GM19438 (cell line): ENCODE measurements at regions not wholly inside any gene's neighbourhood (a gene's known extent, or its start where the extent isn't known, plus 50 kb on each side); places are given as distances from the start of the nearest gene placed in this dataset.
"Not testable (repeated sequence)": the region's sequence is repeated elsewhere in the genome, so short reads cannot be mapped to it uniquely, and the experiment has no call there.

Experiments used
- ATAC-seq: cut with Tn5 transposase; IDR thresholded peaks from one replicate; pipeline ENCODE4 v1.9.1; 2021; ENCODE audit warnings: low read depth; ENCODE audit not compliant: unreplicated experiment

DNA sequence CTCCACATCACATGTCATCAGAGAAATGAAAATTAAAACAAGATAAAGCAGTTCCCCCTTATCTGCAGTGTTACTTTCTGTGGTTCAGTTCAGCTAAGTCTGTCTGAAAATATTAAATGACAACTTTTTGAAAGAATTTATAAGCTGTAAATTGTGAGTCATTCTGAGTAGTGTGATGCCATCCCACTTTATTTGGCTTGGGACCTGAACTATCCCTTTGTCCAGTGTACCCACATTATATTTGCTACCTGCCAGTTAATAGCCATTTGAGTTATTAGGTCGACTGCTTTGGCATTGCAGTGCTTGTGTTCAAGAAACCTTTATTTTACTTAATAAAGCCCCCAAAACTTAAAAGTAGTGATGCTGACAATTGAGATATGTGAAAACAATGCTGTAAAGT, 804.2 kb downstream of the ANKRD7 start:
- ATAC-seq, result no peak

DNA sequence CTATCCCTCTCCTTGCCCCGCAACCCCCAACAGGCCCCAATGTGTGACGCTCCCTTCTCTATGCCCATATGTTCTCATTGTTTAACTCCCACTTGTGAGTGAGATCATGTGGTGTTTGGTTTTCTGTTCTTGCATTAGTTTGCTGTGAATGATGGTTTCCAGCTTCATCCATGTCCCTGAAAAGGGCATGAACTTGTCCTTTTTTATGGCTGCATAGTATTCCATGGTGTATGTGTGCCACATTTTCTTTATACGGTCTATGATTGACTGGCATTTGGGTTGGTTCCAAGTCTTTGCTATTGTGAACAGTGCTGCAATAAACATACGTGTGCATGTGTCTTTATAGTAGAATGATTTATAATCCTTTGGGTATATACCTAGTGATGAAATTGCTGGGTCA, 807.6 kb downstream of the ANKRD7 start:
- not testable (repeated sequence) for ATAC-seq

DNA sequence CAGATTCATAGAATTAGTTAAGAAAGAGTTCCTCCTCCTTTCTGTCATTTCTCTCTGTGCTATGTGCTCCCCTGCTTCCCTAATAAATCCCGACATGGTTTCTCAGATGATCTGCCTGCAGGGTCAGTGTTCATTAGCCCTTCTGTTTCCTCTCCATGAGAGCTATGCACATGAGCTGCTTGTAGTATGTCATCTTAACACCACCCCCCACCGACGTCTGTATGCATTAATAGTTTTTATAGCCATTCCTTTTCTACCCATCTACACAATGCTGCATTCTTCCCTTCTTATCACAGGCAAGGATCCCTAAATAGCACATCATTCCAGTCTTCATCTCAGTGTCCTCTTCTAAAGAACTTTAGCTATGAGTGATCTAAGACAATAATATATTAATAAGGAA, 809.1 kb downstream of the ANKRD7 start:
- ATAC-seq, result no peak

DNA sequence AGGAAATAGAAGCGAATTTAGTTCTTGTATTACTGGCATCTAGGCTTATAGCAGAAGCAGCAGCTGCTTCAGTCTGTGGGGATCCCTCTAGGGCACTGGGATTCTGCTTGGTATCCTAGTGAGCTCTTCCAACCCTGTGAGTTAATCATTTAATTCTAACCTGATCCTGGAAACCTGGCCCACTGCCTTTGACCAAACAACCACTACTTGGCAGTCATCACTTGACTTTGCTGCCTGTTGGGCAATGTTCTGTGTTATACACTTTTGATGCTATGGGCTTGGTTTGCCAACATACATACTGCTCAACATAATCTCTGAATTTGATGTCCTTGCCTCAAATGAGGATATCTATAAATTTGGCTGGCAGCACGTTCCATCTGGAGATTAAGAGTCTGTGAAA, 813.4 kb downstream of the ANKRD7 start:
- no peak for ATAC-seq

DNA sequence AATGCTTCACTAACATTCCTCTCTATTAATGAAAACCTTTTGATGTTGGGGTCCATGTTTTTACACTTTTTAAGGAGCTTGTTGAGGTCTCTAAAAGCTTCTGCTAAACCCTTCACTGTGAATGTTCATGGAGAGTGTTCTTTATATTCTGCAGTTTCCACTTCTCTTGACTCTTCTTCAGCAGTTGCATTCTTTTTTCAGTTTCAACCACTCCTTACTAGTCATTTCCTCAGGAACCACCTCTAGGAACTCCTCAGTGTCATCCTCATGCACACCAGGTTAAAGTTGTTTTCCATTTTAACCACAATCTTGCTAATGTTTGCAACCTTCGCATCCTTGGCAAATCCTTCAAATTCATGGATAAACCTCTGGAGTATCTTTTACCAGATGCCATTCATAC, 821.6 kb downstream of the ANKRD7 start:
- ATAC-seq, result no peak

DNA sequence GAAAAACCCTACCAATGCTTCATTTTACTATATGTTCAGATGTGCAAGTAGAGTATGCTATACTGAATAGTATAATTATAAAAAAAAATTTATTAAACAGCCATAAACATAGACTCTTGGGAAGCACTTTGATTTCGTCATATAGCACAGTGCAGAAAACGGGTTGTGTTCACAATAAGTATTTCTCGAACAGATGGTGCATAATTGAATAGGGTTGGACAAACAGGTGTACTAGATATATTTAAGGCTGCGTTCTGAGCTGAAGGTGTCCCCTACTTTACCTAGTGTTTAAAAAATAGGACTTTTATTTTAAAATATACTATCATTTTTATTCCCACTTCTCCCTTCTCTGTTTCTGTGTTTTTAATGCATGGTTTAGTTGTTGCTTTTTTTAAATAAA, 841.5 kb downstream of the ANKRD7 start:
- ATAC-seq, result no peak

DNA sequence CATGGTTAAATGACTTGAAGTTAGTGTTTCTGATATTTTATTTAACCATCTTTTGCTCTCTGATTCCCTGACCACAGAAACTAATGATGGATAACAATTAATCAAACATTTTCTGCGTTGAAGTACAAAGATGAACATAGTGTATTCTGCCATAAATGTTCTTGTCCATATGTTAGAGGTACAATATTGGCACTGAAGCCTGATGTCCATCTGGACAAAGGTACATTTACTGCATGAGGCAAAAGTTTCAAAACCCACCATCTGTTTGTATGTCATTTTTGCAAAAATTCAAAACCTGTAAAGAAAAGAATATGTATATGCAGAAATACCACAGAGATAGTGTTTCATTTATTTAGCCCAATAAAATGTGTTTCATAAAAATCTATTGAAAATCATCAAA, 861.5 kb downstream of the ANKRD7 start:
- no peak for ATAC-seq

DNA sequence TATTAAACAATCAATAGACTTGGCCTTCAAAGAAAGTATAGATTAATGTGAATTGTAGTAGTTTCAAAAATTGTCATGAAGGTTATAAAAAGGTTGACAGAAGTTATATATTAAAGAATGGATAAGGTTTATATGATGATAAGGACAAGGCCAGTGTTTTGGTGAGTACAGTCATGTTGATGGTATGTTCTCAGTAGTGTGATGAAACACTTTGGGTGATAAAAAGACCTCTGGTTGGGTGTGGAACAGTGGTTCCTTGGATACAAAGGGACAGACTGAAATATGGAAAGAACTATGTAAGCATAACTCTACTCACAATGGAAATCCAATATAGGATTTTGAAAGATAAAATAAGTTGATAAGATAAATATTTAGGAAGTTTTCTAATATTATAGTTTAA, 866.3 kb downstream of the ANKRD7 start:
- ATAC-seq, result no peak

DNA sequence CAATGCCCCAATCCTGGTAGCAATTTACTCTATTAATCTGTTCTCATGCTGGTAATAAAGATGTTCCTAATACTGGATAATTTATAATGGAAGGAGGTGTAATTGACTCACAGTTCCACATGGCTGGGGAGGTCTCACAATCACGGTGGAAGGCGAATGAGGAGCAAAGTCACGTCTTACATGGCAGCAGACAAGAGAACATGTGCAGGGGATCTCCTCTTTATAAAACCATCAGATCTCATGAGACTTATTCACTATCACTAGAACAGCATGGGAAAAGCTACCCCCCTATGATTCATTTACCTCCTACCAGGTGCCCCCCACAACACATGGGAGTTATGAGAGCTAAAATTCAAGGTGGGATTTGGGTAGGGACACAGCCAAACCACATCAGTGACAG, 872.2 kb downstream of the ANKRD7 start:
- ATAC-seq, result no peak

DNA sequence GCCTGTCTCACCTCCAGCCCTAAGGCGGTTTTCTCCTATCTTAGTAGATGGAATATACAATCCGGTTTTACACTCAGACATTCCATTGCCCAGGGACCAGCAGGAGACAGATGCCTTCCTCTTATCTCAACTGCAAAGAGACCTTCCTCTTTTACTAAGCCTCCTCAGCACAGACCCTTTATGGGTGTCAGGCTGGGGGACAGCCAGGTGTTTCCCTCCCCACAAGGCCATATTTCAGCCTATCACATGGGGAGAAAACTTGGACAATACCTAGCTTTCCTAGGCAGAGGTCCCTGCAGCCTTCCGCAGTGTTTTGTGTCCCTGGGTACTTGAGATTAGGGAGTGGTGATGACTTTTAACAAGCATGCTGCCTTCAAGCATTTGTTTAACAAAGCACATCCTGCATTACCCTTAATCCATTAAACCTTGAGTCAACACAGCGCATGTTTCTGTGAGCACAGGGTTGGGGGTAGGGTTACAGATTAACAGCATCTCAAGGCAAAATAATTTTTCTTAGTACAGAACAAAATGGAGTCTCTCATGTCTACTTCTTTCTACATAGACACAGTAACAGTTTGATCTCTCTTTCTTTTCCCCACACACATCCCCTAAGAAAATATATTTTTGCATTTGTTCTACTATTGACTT, 876.2 kb downstream of the ANKRD7 start:
- not testable (repeated sequence) for ATAC-seq

DNA sequence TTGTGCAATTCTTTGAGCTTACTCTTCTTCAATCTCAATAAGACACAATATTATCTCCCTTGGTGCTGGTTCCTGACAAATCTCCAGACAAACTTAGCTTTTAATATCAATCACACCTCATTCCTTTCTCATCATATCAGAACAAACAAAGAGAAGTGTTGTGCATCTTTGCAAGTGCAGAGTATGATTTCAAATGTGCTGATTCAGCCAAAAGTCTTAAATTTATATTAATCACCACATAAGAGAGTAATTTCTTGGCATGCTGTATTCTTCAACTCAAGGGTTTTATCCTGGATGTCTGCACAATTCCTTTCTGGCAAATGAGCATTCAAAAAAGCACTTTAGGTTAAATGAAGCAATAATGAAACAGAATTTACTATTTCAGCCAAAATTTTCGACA, 877.8 kb downstream of the ANKRD7 start:
- ATAC-seq, result no peak

DNA sequence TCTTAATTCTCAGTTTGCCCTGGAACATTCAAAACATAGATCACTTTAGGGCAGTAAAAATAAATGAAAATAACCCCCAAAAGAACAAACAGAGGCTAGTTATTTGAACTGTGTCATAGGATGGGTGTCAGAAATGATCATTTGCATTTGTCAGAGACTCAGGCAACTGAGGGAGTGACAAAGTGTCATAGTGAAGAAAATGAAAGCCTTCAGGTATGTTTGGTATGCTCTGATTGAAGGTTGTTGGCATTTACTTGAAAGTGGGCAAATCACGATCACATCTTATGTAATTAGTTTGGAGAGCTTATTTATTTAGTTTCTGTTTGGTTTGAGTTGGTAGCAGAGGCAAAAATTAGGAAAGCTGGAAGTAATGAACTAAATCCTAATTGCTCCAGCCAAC, 880.9 kb downstream of the ANKRD7 start:
- ATAC-seq, result no peak

DNA sequence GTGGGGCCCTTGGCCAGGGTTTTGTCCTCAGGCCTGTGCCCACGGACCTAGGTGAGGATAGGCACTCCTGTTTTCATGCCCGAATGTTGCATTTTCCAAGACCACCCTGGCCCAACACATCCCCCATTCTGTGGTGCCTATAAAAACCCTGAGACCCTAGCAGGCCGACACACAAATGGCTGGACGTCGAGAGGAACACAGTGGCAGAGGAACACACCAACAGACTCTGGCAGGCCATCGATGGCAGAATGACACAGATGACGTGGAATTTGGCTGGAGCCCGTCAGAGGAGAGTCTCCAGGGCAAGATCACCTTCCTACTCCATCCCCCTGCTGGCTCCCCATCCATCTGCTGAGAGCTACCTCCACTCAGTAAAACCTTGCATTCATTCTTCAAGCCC, 898.8 kb downstream of the ANKRD7 start:
- no peak for ATAC-seq

DNA sequence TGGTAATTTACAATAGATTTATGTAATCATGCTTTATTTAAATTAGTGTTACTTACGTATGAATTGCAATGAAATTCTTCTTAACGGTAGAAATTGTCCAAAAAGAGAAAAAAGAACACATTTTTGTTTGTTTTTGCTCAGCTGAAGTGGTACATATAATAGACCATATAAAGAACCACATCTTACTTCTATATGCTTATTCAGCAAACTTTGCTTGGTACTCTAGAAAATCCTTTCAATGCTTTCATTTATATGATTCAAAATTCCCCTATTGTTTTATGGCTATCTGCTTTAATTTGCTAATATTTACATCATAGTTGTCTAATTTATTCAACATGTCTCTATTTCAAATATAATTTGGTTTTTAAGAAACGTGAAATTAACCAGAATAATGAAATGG, 903.2 kb downstream of the ANKRD7 start:
- ATAC-seq, result no peak

DNA sequence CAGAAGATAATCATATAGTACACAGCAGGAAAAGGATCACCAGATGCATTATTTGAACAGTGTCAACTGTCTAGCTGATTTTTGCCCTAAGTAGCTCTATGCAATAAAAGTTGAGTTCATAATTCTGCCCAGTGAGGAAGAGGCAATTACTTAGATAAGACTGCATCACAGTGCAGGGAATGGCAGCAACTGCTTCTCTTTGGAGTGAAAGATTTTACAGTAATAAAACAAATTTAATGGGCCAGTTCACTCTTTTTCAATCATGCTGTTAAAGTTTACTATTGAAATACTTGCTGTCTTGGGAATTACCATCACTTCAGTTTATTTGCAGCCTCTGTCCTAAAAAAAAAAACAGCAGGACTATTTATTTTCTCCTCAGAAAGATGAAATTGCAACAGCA, 907.9 kb downstream of the ANKRD7 start:
- no peak for ATAC-seq

DNA sequence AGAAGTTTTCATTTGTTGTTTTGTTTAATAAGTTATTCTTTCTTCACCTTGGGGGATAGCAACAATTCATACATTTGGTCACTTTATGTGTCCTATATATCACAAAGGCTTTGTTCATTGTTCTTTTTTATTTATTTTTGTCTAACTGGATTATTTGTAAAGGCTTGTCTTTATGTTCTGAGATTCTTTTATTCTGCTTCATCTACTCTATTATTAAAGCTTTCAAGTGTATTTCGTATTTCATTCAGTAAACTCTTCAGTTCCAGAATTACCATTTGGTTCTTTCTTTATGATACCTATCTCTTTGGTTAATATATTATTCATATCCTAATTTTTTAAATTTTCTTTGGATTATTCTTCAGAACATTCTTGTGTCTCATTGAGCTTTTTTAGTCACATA, 942.9 kb downstream of the ANKRD7 start:
- no peak for ATAC-seq

DNA sequence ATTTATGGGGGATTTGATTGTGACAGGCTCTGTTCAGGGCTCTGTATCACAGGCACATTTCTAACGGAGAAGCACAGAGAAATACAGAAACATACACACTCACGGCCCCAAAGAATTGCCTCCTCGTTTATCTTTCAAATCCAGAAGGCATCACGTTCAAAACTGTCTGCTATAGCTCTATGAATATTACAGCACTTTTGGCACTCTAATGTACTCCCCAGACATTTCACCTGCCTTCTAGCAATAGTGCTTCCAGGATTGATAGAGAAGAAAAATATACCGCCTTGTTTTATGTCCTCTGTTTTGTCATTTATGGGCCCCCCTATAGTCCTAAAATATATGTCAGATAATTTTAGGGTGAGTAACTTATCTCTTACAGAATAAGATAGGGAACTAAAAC, 947.5 kb downstream of the ANKRD7 start:
- ATAC-seq, result no peak

DNA sequence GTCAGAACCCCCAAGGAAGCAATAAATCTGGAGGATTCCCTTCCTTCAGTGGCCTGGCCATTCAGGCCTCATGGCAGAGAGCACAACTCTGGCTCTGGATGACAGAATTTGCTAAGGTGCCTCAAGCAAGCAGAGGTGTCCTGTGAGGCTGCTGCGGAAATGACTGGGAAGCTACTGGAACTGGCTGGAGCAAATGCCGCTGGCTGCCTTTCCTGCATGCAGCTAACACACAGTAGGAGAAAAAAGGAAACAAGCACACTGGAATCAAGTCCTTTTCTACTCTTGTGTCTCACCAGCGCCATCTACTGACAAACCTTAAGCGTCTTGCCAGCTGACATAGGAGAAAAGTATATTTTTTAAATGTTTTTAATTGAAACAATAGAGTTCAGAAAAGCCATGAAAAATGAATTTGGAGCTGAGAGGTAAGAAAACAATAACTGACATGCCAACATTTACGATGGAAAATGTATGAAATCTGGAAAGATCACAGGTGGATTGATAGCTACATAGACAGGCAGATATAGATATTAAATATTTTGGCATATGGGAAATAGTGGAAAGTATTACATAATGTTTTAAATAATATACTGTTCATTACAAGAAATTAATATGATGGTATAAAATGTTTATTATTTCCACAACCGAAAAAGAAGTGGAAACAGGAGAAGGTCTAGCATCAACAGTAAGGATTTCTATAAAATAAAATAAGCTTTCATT, 951.6 kb downstream of the ANKRD7 start:
- no peak for ATAC-seq

DNA sequence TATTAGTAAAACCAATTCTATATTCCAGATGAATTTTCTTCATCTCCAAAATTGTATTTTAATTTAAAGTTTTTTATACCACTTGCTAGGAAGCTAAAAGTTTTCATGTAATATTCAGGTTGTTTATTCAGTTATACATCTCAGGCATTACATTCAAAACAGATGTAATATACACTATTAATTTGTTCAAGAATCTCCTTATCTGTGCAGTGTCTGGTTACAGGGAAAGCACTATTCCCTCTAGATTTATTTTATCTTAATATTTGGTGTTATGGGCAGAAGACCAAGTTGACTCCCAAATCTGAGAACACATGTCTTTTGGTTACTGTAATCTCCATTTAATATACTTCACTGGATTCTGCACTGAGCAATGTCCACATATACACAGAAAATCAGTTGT, 953.4 kb downstream of the ANKRD7 start:
- no peak for ATAC-seq

DNA sequence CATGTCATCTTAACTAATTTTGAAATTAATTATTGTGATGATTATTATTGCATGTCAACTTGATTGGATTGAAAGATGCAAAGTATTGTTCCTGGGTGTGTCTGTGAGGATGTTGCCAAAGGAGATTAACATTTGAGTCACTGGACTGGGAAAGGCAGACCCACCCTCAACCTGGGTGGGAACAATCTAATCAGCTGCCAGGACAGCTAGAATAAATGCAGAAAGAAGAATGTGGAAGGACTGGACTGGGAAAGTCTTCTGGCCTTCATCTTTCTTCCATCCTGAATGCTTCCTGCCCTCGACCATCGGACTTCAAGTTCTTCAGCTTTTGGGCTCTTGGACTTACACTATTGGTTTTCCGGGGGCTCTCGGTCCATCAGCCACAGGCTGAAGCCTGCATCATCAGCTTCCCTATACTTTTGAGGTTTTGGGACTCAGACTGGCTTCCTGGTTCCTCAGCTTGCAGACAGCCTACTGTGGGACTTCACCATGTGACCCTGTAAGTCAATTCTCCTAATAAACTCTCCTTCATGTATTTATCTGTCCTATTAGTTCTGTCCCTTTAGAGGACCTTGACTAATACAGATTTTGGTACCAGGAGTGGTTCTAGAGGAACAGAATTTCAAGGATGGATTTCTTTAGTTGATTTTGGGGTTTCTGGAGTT, 959.8 kb downstream of the ANKRD7 start:
- ATAC-seq, result no peak

DNA sequence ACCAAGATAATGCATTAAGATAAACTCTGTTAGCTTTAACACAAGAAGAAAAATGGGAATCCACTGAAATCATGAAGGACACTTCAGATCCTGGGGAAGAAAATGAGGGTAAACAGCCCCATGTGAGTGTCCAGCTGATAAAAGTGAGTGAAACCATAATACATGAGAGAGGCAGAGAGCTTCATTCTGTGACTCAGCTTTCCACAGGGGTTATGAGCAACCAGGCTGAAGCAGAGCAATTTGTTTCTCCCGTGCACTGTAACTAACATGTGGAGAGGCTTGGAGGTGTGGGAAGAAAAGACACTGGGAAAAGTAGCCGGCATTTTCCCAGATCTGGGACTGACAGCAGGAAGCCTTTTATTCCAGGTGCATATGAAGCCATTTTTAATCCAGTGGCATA, 971.7 kb downstream of the ANKRD7 start:
- ATAC-seq, result no peak
